Activated naive CD8-positive, alpha-beta T cell treated with anti-CD3 and anti-CD28 coated beads, Interleukin-2, amount 10 ng/mL, durations not matched to agents 7 days and 5 days (primary cell): ENCODE measurements at regions not wholly inside any gene's neighbourhood (a gene's known extent, or its start where the extent isn't known, plus 50 kb on each side); places are given as distances from the start of the nearest gene placed in this dataset.

Experiments used
- ATAC-seq: fragments of 150-1000 bp; cut with Tn5 transposase; one replicate; pipeline ENCODE4 v1.10.0; 2021; ENCODE audit warnings: low read depth, moderate library complexity
- POLR2A ChIA-PET: fragments of 350-600 bp; sonication (Branson Sonifier 250); formaldehyde crosslinking; loops from one replicate; lab custom pipeline; 2021; ENCODE audit warnings: antibody characterized with exemption; lab: Charles Lee
- DNase-seq: peaks from one replicate; pipeline ENCODE4 v3.0.0; 2021
- H3K27ac Mint-ChIP-seq: one replicate; pipeline ENCODE4 v1.8.0; 2022; ENCODE audit warnings: mild to moderate bottlenecking, mixed read lengths
- H3K27me3 Mint-ChIP-seq: one replicate; pipeline ENCODE4 v1.8.0; 2022; ENCODE audit warnings: mild to moderate bottlenecking, moderate library complexity, mixed read lengths
- H3K36me3 Mint-ChIP-seq: one replicate; pipeline ENCODE4 v1.8.0; 2021; ENCODE audit warnings: mild to moderate bottlenecking, mixed read lengths
- H3K4me1 Mint-ChIP-seq: one replicate; pipeline ENCODE4 v1.8.0; 2021; ENCODE audit warnings: mixed read lengths
- H3K4me3 Mint-ChIP-seq: one replicate; pipeline ENCODE4 v1.8.0; 2022; ENCODE audit warnings: mild to moderate bottlenecking, moderate library complexity, mixed read lengths
- H3K9me3 Mint-ChIP-seq: one replicate; pipeline ENCODE4 v1.8.0; 2021; ENCODE audit warnings: mixed read lengths

DNA sequence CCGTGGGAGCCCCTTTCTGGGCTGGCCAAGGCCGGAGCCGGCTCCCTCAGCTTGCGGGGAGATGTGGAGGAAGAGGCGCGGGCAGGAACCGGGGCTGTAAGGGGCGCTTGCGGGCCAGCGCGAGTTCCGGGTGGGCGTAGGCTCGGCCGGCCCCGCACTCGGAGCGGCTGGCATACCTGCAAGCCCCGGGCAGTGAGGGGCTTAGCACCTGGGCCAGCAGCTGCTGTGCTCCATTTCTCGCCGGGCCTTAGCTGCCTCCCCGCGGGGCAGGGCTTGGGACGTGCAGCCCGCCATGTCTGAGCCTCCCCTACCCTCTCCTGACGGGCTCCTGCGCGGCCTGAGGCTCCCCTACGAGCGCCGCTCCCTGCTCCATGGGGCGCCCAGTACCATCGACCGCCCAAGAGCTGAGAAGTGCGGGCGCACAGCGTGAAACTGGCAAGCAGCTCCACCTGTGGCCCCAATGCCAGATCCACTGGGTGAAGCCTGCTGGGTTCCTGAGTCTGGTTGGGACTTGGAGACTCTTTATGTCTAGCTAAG, 82.8 kb upstream of the E2F3 start:
- H3K27ac Mint-ChIP-seq: peak overlapping the region; percentile 99

DNA sequence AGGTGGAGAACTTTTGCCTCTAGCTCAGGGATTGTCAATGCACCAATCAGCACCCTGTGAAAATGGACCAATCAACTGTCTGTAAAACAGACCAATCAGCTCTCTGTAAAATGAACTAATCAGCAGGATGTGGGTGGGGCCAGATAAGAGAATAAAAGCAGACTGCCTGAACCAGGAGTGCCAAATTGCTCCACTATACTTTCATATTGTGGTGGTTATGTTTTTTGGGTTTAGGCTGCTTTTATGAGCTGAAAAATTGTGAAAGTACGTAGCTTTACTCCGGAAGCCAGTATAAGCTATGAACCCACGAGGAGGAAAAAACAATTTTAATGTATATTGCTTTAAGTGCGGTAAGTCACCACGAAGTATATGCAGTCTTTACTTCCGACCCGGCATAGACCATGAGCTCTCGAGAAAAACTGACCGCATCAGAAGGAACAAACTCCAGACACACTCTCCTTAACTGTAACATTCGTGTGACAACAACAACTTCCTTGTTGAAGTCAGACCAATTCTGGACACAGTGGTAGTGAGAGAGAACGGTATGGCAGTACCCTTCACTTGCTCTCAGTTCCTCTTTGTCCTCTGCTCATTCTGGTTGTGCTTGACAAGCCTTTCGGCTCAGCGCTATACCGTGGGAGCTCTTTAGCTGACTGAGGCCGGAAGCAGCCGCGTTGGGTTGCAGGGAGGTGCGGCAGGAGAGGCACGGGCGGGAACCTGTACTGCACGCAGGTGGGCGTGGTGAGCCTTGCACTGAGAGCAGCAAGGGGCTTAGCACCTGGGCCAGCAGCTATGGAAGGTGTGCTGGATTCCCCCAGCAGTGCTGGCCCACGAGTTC, 81.9 kb upstream of the E2F3 start:
- H3K4me3 Mint-ChIP-seq: peak overlapping the region; percentile 90
- H3K4me1 Mint-ChIP-seq: peaks cover 17% of the 10 kb centered on the region
- peak; percentile 83 for DNase-seq
- peak; percentile 94 for ATAC-seq
- POLR2A ChIA-PET: interaction anchor here (0.6 to 5.4 kb wide), 22 partner anchors 12 to 228 kb away, joined by 3 to 220 read pairs (median 7); partner anchors contain the start of genes CDKAL1, E2F3 and MBOAT1
- peaks cover 8% of the 10 kb centered on the region for H3K36me3 Mint-ChIP-seq
- no peaks in the 10 kb centered on the region for H3K27me3 Mint-ChIP-seq
- H3K9me3 Mint-ChIP-seq: peaks cover 6% of the 10 kb centered on the region
- H3K27ac Mint-ChIP-seq: peak overlapping the region; percentile 99

More for the DNA sequence above, 82.8 kb upstream of the E2F3 start:
- DNase-seq (no peak), ATAC-seq (no peak)
- no peaks in the 10 kb centered on the region for H3K27me3 Mint-ChIP-seq
- H3K9me3 Mint-ChIP-seq: peaks cover 6% of the 10 kb centered on the region
- peaks cover 8% of the 10 kb centered on the region for H3K36me3 Mint-ChIP-seq
- POLR2A ChIA-PET: interaction anchor here (0.9 to 5.4 kb wide), 16 partner anchors 13 to 219 kb away, joined by 3 to 220 read pairs (median 8); partner anchors contain the start of genes CDKAL1, E2F3 and MBOAT1
- peaks cover 17% of the 10 kb centered on the region for H3K4me1 Mint-ChIP-seq
- H3K4me3 Mint-ChIP-seq: peak overlapping the region; percentile 90

DNA sequence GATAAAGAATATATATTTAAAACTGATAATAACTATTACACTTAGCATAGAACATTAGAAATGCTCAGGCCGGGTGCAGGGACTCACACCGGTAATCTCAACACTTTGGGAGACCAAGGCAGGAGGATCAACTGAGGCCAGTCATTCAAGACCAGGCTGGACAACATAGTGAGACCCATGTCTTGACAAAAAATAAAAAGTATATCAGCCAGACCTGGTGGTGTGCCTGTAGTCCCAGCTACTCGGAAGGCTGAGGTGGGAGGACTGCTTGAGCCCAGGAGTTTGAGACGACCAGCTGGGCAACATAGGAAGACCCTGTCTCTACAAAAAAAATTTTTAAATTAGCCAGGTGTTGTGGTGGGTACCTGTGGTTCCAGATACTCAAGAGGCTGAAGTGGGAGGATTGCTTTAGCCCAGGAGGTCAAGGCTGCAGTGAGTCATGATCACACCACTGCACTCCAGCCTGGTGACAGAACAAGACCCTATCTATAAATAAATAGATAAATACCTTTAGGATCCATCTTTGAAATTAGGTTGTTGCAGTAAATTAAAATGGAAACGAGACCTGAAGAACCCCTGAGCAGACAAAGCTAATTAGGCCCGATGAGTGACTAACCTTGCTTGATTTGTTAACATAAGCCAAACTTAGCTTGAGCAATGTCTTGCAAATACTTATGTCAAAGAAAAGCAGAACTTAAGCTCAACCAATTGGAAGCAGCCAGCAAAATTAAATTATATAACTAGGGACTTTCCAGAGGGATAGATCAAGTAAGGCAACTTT, 75.8 kb upstream of the E2F3 start:
- POLR2A ChIA-PET: no interaction called here
- peaks cover 2% of the 10 kb centered on the region for H3K9me3 Mint-ChIP-seq
- H3K27me3 Mint-ChIP-seq: peaks cover 11% of the 10 kb centered on the region
- ATAC-seq (no peak), DNase-seq (no peak)
- no peak overlapping the region for H3K27ac Mint-ChIP-seq
- peaks cover 2% of the 10 kb centered on the region for H3K36me3 Mint-ChIP-seq
- H3K4me1 Mint-ChIP-seq: peaks cover 1% of the 10 kb centered on the region
- H3K4me3 Mint-ChIP-seq: no peak overlapping the region

DNA sequence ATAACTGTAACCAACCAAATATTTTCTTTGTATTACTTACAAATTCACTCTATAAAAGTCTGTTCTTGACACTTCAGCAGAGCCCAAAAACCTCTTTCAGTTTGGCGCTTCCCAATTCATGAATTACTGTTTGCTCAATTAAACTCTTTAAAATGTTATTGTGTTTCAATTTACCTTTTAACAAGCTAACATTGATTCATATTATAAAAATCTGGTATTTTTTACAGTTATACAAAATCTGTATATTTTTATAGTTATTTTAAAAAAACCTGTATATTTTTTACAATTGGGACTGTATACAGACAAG, 75.3 kb upstream of the E2F3 start:
- Mint-ChIP-seq H3K27ac (no peak overlapping the region), H3K36me3 (no peaks in the 10 kb centered on the region), H3K4me3 (no peak overlapping the region), H3K27me3 (peaks cover 11% of the 10 kb centered on the region), H3K4me1 (peaks cover 1% of the 10 kb centered on the region), H3K9me3 (peaks cover 2% of the 10 kb centered on the region)
- POLR2A ChIA-PET: no interaction called here
- ATAC-seq (no peak), DNase-seq (no peak)

DNA sequence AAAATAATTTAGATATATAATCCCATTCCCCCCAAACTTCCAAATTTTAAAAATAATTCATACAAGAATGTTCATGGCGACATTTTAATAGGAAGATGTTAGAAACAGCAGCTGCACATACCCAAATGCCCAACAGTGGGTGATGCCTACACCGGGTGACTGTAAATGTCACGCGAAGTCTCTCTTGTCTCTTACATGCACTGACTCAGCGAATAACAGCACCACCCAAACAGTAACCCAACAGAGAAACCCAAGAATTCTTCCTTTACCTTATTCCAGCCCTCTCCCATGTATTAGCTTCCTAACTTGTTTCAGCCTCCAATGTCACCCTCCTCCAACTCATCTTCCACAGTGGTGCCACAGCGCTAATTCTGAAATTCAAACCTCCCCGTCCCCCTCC, 74.5 kb upstream of the E2F3 start:
- Mint-ChIP-seq H3K4me3 (no peak overlapping the region), H3K27ac (no peak overlapping the region), H3K36me3 (no peaks in the 10 kb centered on the region), H3K9me3 (peaks cover 2% of the 10 kb centered on the region), H3K4me1 (no peaks in the 10 kb centered on the region), H3K27me3 (peaks cover 11% of the 10 kb centered on the region)
- POLR2A ChIA-PET: no interaction called here
- no peak for DNase-seq
- no peak for ATAC-seq

DNA sequence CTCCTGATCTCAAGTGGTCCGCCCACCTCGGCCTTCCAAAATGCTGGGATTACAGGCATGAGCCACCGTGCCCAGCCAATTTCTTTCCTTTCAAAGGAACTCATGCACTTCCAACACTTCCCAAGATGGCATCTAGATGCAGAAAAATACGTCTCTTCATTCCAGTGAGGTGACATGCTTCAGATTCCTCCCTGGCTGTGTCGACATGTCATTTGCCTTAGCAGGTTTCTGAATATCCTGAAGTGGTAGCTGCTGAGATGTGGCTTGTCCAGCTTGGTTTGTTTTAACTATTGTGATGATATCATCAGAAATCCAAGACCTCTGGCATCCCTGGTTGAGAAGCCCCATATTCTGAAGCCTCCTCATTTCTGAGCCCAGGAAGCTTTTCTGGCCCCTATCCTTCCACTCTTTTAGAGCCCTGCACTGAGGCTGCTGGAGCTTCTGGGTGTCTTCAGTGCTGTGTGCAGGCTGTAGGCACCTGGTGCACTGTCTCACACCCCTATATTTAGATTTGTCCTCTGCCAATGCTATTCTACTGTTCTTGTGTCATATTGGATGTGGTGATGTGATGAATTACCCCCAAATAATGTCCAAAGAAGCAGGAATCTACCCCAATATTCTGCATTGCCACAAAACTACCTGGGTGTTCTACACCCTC, 73.3 kb upstream of the E2F3 start:
- H3K4me1 Mint-ChIP-seq: no peaks in the 10 kb centered on the region
- H3K27ac Mint-ChIP-seq: no peak overlapping the region
- H3K36me3 Mint-ChIP-seq: peaks cover 4% of the 10 kb centered on the region
- ATAC-seq (no peak), DNase-seq (no peak)
- no peak overlapping the region for H3K4me3 Mint-ChIP-seq
- H3K27me3 Mint-ChIP-seq: peaks cover 11% of the 10 kb centered on the region
- peaks cover 4% of the 10 kb centered on the region for H3K9me3 Mint-ChIP-seq
- POLR2A ChIA-PET: interaction anchor here (0.6 kb wide), 1 partner anchor 624 kb away, joined by 4 read pairs; no protein-coding TSS in a partner anchor

DNA sequence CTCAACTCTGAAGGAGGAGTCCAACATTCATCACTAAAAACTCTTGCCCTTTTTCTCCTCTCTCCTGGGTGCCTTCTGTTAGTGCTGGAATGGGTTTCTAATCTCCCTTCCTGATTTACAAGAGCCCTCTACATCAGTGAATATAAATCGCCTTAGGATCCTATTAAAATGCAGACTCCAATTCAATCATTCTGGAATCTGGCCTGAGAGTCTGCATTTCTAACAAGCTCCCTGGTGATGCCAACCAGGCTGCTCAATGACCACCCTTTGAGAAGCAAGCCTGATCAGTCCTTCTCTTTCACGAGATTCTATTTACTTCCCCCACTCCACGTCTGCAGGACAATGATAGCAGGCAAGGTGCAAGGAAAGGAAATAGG, 72.8 kb upstream of the E2F3 start:
- ATAC-seq (no peak), DNase-seq (no peak)
- H3K36me3 Mint-ChIP-seq: peaks cover 4% of the 10 kb centered on the region
- no peaks in the 10 kb centered on the region for H3K4me1 Mint-ChIP-seq
- peaks cover 4% of the 10 kb centered on the region for H3K9me3 Mint-ChIP-seq
- peaks cover 11% of the 10 kb centered on the region for H3K27me3 Mint-ChIP-seq
- no peak overlapping the region for H3K4me3 Mint-ChIP-seq
- no peak overlapping the region for H3K27ac Mint-ChIP-seq
- POLR2A ChIA-PET: interaction anchor here (0.6 kb wide), 1 partner anchor 623 kb away, joined by 4 read pairs; no protein-coding TSS in a partner anchor

DNA sequence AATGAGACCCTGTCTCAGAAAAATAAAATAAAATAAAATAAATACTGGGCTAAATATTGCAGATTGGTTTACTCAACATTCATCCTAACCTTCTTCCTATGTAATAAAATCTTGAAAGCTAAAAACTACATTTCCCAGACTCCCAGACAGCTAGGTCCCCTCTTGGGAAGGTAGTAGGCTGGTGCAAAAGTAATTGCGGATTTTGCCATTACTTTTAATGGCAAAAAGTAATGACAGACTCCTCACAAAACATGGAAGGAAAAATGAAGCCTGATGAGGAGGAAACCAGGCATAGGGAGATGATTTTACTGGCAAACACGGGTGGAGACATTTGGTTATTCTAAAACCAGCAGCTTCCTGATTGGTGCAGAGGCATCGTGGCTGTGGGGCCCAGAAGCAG, 70.6 kb upstream of the E2F3 start:
- H3K27me3 Mint-ChIP-seq: peaks cover 11% of the 10 kb centered on the region
- no peak for ATAC-seq
- POLR2A ChIA-PET: interaction anchor here (1.3 to 2.5 kb wide), 2 partner anchors 11 to 35 kb away, joined by 4 to 12 read pairs; no protein-coding TSS in a partner anchor
- H3K36me3 Mint-ChIP-seq: peaks cover 5% of the 10 kb centered on the region
- peaks cover 7% of the 10 kb centered on the region for H3K4me1 Mint-ChIP-seq
- DNase-seq: no peak
- H3K4me3 Mint-ChIP-seq: no peak overlapping the region
- no peak overlapping the region for H3K27ac Mint-ChIP-seq
- H3K9me3 Mint-ChIP-seq: peaks cover 4% of the 10 kb centered on the region

DNA sequence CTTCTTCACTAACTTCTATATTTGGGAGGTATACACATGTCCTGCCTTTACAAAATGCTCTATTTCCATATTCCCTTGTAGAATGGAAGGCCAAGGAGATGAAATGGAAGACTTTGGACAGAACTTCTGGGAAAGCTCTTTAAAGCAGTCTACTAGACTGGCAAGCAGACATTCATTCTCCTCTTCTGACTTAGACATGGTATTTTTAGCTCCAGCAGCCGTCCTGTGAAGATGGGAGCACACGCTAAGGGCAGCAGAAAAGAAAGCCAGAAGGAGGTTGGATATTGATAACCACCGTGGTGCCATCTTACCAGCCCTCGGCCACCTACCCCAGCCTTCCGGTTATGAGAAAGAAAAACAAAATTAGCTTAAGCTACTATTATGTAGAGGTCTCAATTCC, 70.1 kb upstream of the E2F3 start:
- peaks cover 7% of the 10 kb centered on the region for H3K36me3 Mint-ChIP-seq

DNA sequence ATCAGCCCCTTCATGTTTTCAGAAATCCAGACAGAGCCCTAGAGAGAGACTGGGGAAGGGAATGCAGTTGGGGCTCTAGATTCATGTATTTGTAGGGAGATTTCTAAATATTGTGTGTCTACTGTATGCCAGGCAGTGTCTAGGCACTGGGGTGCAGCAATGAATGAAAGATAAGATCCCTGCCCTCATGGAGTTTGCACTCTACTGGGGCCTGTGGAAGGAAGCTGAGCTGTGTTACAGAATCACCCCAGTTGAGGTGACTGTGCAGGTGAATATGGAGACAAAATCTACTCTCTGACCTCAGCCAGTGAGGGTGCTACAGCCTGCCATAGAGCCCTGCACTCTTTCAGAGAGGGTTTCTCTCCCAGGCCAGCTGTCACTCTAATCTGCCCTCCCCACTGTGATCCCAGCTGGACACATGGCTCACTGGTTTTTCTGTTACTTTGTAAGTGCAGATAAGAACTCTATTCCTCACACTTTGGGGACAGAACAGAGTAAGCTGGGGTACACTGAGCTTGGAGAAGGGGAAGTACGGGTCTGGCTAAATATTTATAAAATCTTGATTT, 69.2 kb upstream of the E2F3 start:
- H3K9me3 Mint-ChIP-seq: peaks cover 3% of the 10 kb centered on the region
- no peak for DNase-seq
- ATAC-seq: no peak
- H3K4me1 Mint-ChIP-seq: peaks cover 12% of the 10 kb centered on the region
- no peak overlapping the region for H3K4me3 Mint-ChIP-seq
- no peak overlapping the region for H3K27ac Mint-ChIP-seq
- peaks cover 11% of the 10 kb centered on the region for H3K27me3 Mint-ChIP-seq
- H3K36me3 Mint-ChIP-seq: peaks cover 7% of the 10 kb centered on the region
- POLR2A ChIA-PET: interaction anchor here (1.2 to 2.5 kb wide), 3 partner anchors 13 to 34 kb away, joined by 4 to 12 read pairs (median 6); no protein-coding TSS in a partner anchor

More for the DNA sequence above, 70.1 kb upstream of the E2F3 start:
- peaks cover 10% of the 10 kb centered on the region for H3K4me1 Mint-ChIP-seq
- ATAC-seq (no peak), DNase-seq (no peak)
- H3K27ac Mint-ChIP-seq: no peak overlapping the region
- POLR2A ChIA-PET: interaction anchor here (0.6 to 2.5 kb wide), 3 partner anchors 12 to 37 kb away, joined by 3 to 12 read pairs (median 4); no protein-coding TSS in a partner anchor
- H3K27me3 Mint-ChIP-seq: peaks cover 11% of the 10 kb centered on the region
- peaks cover 4% of the 10 kb centered on the region for H3K9me3 Mint-ChIP-seq
- H3K4me3 Mint-ChIP-seq: no peak overlapping the region

DNA sequence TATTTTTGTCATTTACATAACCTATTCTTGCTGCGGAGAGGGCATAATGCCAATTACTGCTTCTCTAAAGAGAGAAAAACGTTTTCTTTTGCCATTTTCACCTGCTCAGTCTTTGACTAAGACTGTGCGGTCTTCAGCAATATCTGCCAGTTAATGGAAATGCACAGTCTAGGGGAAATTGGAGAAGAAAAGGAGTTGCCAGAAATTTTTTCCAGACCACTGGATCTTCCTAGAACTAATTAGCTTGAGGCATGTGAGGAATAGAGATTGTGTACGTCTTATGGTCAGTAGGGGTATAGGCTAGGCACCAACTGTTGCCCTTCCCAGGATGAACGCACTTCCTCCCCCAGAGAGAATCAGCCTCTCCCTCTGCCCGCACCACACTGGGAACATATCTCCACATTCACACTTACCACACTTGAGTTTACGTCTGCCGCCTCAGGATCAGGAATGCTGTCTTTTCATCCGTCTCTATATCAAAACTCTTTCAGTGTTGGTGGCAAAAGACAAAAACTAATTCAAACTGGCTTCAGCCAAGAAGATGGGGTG, 67.9 kb upstream of the E2F3 start:
- Mint-ChIP-seq H3K4me1 (peaks cover 15% of the 10 kb centered on the region), H3K9me3 (peaks cover 5% of the 10 kb centered on the region), H3K27ac (no peak overlapping the region), H3K36me3 (peaks cover 7% of the 10 kb centered on the region), H3K4me3 (no peak overlapping the region), H3K27me3 (peaks cover 8% of the 10 kb centered on the region)
- POLR2A ChIA-PET: interaction anchor here (1.2 to 4.6 kb wide), 3 partner anchors 14 to 69 kb away, joined by 6 to 59 read pairs (median 6); no protein-coding TSS in a partner anchor
- ATAC-seq (no peak), DNase-seq (no peak)

DNA sequence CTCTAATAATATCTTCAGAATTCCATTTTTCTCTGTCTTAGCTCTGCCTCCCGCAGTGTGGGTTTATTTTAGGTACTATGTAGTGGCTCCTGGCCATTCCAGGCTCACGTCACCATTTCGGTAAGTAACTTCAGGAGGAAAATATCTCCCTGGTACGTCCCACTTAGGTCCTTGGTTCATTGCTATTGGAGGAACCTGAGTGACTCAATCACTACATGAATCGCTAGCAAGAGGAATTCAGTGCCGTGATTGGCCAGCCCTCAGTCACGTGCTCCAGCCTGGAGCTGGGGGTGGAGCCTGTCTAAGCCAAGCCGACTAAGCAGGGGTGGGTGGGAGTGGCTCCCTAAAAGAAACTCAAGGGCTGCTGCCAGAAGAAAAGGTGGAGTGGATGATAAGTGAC, 67.3 kb upstream of the E2F3 start:
- H3K4me3 Mint-ChIP-seq: no peak overlapping the region
- H3K4me1 Mint-ChIP-seq: peaks cover 15% of the 10 kb centered on the region
- DNase-seq: no peak
- peaks cover 5% of the 10 kb centered on the region for H3K9me3 Mint-ChIP-seq
- no peak overlapping the region for H3K27ac Mint-ChIP-seq
- no peak for ATAC-seq
- peaks cover 7% of the 10 kb centered on the region for H3K36me3 Mint-ChIP-seq
- H3K27me3 Mint-ChIP-seq: peaks cover 4% of the 10 kb centered on the region
- POLR2A ChIA-PET: interaction anchor here (1.9 to 4.6 kb wide), 2 partner anchors 14 to 68 kb away, joined by 6 to 59 read pairs; no protein-coding TSS in a partner anchor
